ENCODE measurements at regions not wholly inside any gene's neighbourhood (a gene's known extent, or its start where the extent isn't known, plus 50 kb on each side); places are given as distances from the start of the nearest gene placed in this dataset.

DNA sequence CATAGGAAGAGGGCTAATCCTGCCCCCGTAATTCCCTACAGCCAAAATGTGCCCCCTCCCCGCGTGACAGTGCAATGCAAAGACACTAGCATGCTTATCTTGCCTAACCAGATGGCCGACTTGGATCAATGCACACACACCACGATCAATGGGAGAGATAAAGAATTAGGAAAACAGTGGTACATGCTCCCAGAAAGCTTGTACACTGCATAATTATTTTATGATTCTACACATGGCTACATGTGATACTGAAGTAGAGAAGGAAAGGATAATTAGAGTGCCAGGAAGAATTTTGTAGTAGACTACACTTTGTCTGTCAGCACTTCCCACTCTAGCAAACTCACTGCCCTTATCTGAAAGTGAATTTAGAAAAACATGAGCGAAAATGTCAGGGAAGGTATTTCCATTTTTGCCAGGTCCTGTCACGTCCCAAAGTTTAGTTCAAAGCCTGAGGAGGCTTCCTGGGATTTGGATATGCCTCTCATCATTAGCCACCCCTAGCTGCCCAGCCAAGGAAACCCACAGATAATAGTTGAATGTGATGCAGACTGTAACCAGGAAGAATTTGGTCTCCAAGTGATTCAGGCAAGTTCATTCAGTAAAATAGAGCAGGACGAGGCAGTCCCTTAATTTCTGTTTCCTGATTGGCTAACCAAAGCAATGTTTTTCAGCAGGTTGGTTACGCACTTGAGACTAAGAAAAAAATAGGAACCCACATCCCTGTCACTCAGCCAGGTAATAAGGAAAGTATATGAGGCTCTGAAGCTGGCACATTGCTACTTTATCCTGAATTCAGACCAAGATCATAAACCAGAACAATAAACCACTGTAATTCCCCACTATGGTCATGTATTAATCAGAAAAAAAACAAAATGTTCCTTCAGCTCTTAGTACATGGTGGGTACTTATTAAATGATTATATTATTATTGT lies 199.6 kb upstream of the OTX2 start (continued):
- TF ChIP-seq HDAC3 (IDR thresholded peaks at IDR 0.05; ENCODE audit: borderline replicate concordance, partially characterized antibody) (peak; percentile 65), ATF7 (IDR thresholded peaks at IDR 0.05) (0 out of 2 replicates have a peak, but pooled peaks have one; percentile 57), PTBP1 (IDR thresholded peaks at IDR 0.05; ENCODE audit: low read depth, low read length) (no peak), JUN (IDR thresholded peaks at IDR 0.05; ENCODE audit: borderline replicate concordance, low read depth, low read length) (peak; percentile 51; the same call in 1 of the 2 replicates), JUN (CRISPR knock-in tag; IDR thresholded peaks at IDR 0.05; ENCODE audit: borderline replicate concordance) (no peak), SMARCE1 (IDR thresholded peaks at IDR 0.05) (peak; percentile 97), HDAC1 (IDR thresholded peaks at IDR 0.05) (peak in 1 of 2 experiments; percentile 76; a peak in 2 of 4 replicates), PBX2 (CRISPR knock-in tag; IDR thresholded peaks at IDR 0.05; ENCODE audit: low read depth) (no peak), PBX2 (tag; conservative IDR thresholded peaks at IDR 0.05; ENCODE audit: low read depth) (peak; percentile 35; the same call in 1 of the 2 replicates), NCOA1 (IDR thresholded peaks at IDR 0.05; ENCODE audit: low read depth) (peak; percentile 69; the same call in 1 of the 2 replicates), CBFA2T3 (IDR thresholded peaks at IDR 0.05) (peak; percentile 93), NONO (IDR thresholded peaks at IDR 0.05; ENCODE audit: low read depth in 2 of 2, low read length in 1 of 2) (0 out of 4 replicates have a peak, but pooled peaks of 1 of the 2 experiments have one; percentile 27), ID3 (CRISPR knock-in tag; IDR thresholded peaks at IDR 0.05) (no peak), ID3 (tag; IDR thresholded peaks at IDR 0.05) (peak; percentile 85; the same call in 1 of the 2 replicates), PHB2 (IDR thresholded peaks at IDR 0.05; ENCODE audit: low read depth) (peak; percentile 68; the same call in 1 of the 2 replicates), XRCC3 (IDR thresholded peaks at IDR 0.05) (no peak), CEBPB (tag; IDR thresholded peaks at IDR 0.05) (peak; percentile 62)
- TF ChIP-seq, protein P1, sequence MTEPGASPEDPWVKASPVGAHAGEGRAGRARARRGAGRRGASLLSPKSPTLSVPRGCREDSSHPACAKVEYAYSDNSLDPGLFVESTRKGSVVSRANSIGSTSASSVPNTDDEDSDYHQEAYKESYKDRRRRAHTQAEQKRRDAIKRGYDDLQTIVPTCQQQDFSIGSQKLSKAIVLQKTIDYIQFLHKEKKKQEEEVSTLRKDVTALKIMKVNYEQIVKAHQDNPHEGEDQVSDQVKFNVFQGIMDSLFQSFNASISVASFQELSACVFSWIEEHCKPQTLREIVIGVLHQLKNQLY (CRISPR knock-in tag; conservative IDR thresholded peaks at IDR 0.05): no peak
- TF ChIP-seq, protein P2, sequence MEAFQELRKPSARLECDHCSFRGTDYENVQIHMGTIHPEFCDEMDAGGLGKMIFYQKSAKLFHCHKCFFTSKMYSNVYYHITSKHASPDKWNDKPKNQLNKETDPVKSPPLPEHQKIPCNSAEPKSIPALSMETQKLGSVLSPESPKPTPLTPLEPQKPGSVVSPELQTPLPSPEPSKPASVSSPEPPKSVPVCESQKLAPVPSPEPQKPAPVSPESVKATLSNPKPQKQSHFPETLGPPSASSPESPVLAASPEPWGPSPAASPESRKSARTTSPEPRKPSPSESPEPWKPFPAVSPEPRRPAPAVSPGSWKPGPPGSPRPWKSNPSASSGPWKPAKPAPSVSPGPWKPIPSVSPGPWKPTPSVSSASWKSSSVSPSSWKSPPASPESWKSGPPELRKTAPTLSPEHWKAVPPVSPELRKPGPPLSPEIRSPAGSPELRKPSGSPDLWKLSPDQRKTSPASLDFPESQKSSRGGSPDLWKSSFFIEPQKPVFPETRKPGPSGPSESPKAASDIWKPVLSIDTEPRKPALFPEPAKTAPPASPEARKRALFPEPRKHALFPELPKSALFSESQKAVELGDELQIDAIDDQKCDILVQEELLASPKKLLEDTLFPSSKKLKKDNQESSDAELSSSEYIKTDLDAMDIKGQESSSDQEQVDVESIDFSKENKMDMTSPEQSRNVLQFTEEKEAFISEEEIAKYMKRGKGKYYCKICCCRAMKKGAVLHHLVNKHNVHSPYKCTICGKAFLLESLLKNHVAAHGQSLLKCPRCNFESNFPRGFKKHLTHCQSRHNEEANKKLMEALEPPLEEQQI (IDR thresholded peaks at IDR 0.05): peak; percentile 72
- TF ChIP-seq, protein P3, sequence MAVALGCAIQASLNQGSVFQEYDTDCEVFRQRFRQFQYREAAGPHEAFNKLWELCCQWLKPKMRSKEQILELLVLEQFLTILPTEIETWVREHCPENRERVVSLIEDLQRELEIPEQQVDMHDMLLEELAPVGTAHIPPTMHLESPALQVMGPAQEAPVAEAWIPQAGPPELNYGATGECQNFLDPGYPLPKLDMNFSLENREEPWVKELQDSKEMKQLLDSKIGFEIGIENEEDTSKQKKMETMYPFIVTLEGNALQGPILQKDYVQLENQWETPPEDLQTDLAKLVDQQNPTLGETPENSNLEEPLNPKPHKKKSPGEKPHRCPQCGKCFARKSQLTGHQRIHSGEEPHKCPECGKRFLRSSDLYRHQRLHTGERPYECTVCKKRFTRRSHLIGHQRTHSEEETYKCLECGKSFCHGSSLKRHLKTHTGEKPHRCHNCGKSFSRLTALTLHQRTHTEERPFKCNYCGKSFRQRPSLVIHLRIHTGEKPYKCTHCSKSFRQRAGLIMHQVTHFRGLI (CRISPR knock-in tag; IDR thresholded peaks at IDR 0.05): no peak

All from K562 (cell line).